GM12878 (cell line): ENCODE measurements at regions not wholly inside any gene's neighbourhood (a gene's known extent, or its start where the extent isn't known, plus 50 kb on each side); places are given as distances from the start of the nearest gene placed in this dataset.

ENCODE experiments used
- ATAC-seq: fragments of 200-7000 bp; cut with Tn5 transposase; 3 replicates; pipeline ENCODE4 v1.9.1; 2020; ENCODE audit warnings: mild to moderate bottlenecking, moderate library complexity
- BruUV-seq: library from RNA; stranded (reverse); fragments of 400-500 nt; replicated peaks from 2 replicates; lab custom pipeline; 2021; lab: Mats Ljungman, UMichigan
- CTCF ChIA-PET: fragments of 300-600 bp; sonication (Branson Sonifier 250); formaldehyde crosslinking; extraction: SDS; loops from one replicate; lab custom pipeline; 2021; ENCODE audit warnings: inconsistent platforms; lab: Yijun Ruan, JAX
- POLR2A ChIA-PET: fragments of 350-600 bp; formaldehyde crosslinking; extraction: SDS; loops from one replicate; lab custom pipeline; 2021; ENCODE audit warnings: inconsistent platforms; lab: Charles Lee
- RAD21 ChIA-PET: fragments of 300-600 bp; sonication (Branson Sonifier 250); formaldehyde crosslinking; loops from one replicate; lab custom pipeline; 2023; ENCODE audit warnings: antibody characterized with exemption; ENCODE audit not compliant: unreplicated experiment; lab: Charles Lee
- SMC1A ChIA-PET: fragments of 300-600 bp; sonication (Branson Sonifier 250); formaldehyde crosslinking; loops from one replicate; lab custom pipeline; 2023; ENCODE audit not compliant: unreplicated experiment, uncharacterized antibody; lab: Charles Lee
- DNase-seq: peaks from one replicate; pipeline ENCODE4 v3.0.0-alpha.2; 2011; ENCODE audit warnings: low read depth, low spot score
- FAIRE-seq: peaks from 3 replicates; lab custom pipeline; 2011; peaks lifted over from hg19 to GRCh38; lab: Jason Lieb, UNC
- H2AFZ ChIP-seq: 2 replicates; pipeline ENCODE4 v1.6.0; 2011; ENCODE audit warnings: low read depth, low read length, control low read depth; ENCODE audit not compliant: control insufficient read depth
- H3K27ac ChIP-seq: 2 replicates; pipeline ENCODE4 v1.5.1; 2011; ENCODE audit warnings: control low read depth; ENCODE audit not compliant: control insufficient read depth, insufficient read depth
- H3K27me3 ChIP-seq, 2 experiments: replicated peaks in 1 of 2; 2 replicates each; pipeline versions ENCODE4 v1.6.0 to v1.6.1; 2011; ENCODE audit warnings: low read length in 1 of 2; ENCODE audit not compliant: control insufficient read depth in 2 of 2, insufficient read depth in 2 of 2
- H3K36me3 ChIP-seq, 2 experiments: 2 replicates each; pipeline ENCODE4 v1.5.1; 2011; ENCODE audit warnings: low read length in 1 of 2; ENCODE audit not compliant: control insufficient read depth in 2 of 2, insufficient read depth in 2 of 2
- H3K4me1 ChIP-seq: 2 replicates; pipeline ENCODE4 v1.6.1; 2011; ENCODE audit warnings: mild to moderate bottlenecking, low read length, moderate library complexity, mixed read lengths; ENCODE audit not compliant: control insufficient read depth, insufficient read depth
- H3K4me2 ChIP-seq: 2 replicates; pipeline ENCODE4 v1.6.0; 2011; ENCODE audit warnings: control low read depth; ENCODE audit not compliant: control insufficient read depth, insufficient read depth
- H3K4me3 ChIP-seq: fragments of 200-600 bp; sonication (generic); 2 replicates; pipeline ENCODE4 v1.5.1; 2016
- H3K79me2 ChIP-seq: 2 replicates; pipeline ENCODE4 v1.6.0; 2011; ENCODE audit warnings: low read length; ENCODE audit not compliant: control insufficient read depth, insufficient read depth
- H3K9ac ChIP-seq: 2 replicates; pipeline ENCODE4 v1.8.0; 2011; ENCODE audit warnings: low read length, control low read depth, mixed read lengths; ENCODE audit not compliant: control insufficient read depth, insufficient read depth
- H3K9me3 ChIP-seq: replicated peaks from 3 replicates; pipeline ENCODE4 v1.5.1; 2011; ENCODE audit warnings: mild to moderate bottlenecking, low read length; ENCODE audit not compliant: control insufficient read depth, insufficient read depth
- H4K20me1 ChIP-seq: 2 replicates; pipeline ENCODE4 v1.6.0; 2011; ENCODE audit not compliant: control insufficient read depth, insufficient read depth
- CREB1 ChIP-seq: IDR thresholded peaks from 2 replicates; pipeline ENCODE4 v1.6.1; 2012; ENCODE audit warnings: low read depth, mild to moderate bottlenecking, inconsistent platforms
- FOXM1 ChIP-seq: IDR thresholded peaks from 2 replicates; pipeline ENCODE4 v1.6.1; 2012; ENCODE audit warnings: low read depth, mild to moderate bottlenecking, inconsistent platforms, low read length, moderate library complexity
- KLF5 ChIP-seq: fragments of 450-650 bp; IDR thresholded peaks from 2 replicates; pipeline ENCODE4 v1.6.1; 2014; ENCODE audit warnings: mild to moderate bottlenecking; ENCODE audit not compliant: partially characterized antibody
- MEF2A ChIP-seq: IDR thresholded peaks from 2 replicates; pipeline ENCODE4 v1.6.1; 2011; ENCODE audit warnings: low read depth, mild to moderate bottlenecking, low read length, moderate library complexity; ENCODE audit not compliant: insufficient read depth
- MXI1 ChIP-seq: fragments of 150-350 bp; IDR thresholded peaks from 2 replicates; pipeline ENCODE4 v1.6.1; 2011; ENCODE audit warnings: low read depth, mild to moderate bottlenecking, inconsistent platforms, low read length, improper control_type of control experiment
- POLR2A ChIP-seq: IDR thresholded peaks from 2 replicates; pipeline ENCODE4 v1.6.1; 2011; ENCODE audit warnings: low read depth, mild to moderate bottlenecking, low read length
- RFX5 ChIP-seq: IDR thresholded peaks from 2 replicates; pipeline ENCODE4 v1.6.1; 2011; ENCODE audit warnings: low read depth, low read length, improper control_type of control experiment
- SMC3 ChIP-seq: IDR thresholded peaks from 2 replicates; pipeline ENCODE4 v1.6.1; 2011; ENCODE audit warnings: low read length, improper control_type of control experiment, borderline replicate concordance
- SUPT20H ChIP-seq: IDR thresholded peaks from 2 replicates; pipeline ENCODE4 v1.6.1; 2011; ENCODE audit warnings: low read depth, mild to moderate bottlenecking, low read length, moderate library complexity, borderline replicate concordance; ENCODE audit not compliant: control insufficient read depth
- YBX1 ChIP-seq: fragments of 450-650 bp; IDR thresholded peaks from 2 replicates; pipeline ENCODE4 v1.6.1; 2016; ENCODE audit warnings: antibody characterized with exemption
- ZBED1 ChIP-seq: IDR thresholded peaks from 2 replicates; pipeline ENCODE4 v1.6.1; 2016; ENCODE audit warnings: borderline replicate concordance
- ZNF207 ChIP-seq: fragments of 450-650 bp; IDR thresholded peaks from 2 replicates; pipeline ENCODE4 v1.6.1; 2014; ENCODE audit warnings: antibody characterized with exemption, mild to moderate bottlenecking, borderline replicate concordance
- ZNF217 ChIP-seq: fragments of 450-650 bp; IDR thresholded peaks from 2 replicates; pipeline ENCODE4 v1.6.1; 2017; ENCODE audit warnings: antibody characterized with exemption, mild to moderate bottlenecking
- WGBS: methylation state at CpG from one replicate; pipeline ENCODE4 v1.1.6; 2016; ENCODE audit warnings: low lambda C conversion rate; ENCODE audit not compliant: insufficient replicate concordance, insufficient coverage; ENCODE audit errors: missing lambda C conversion rate; 5-methylcytosine and 5-hydroxymethylcytosine counted together
- in situ Hi-C: fragments of 300-500 bp; cut with MboI; formaldehyde crosslinking; loops from 9 replicates; pipeline ENCODE4 v1.14.3; 2018; ENCODE audit warnings: mixed read lengths
- intact Hi-C: fragments of 100-400 bp; cut with micrococcal nuclease; formaldehyde crosslinking; loops from one replicate; pipeline ENCODE4 v1.14.2; 2022; ENCODE audit not compliant: unreplicated experiment
- TF ChIP-seq, protein P1 (sequence below): fragments of 450-650 bp; IDR thresholded peaks from 2 replicates; pipeline ENCODE4 v1.6.1; 2016; ENCODE audit warnings: mild to moderate bottlenecking
- TF ChIP-seq, protein P2 (sequence below): IDR thresholded peaks from 2 replicates; pipeline ENCODE4 v1.6.1; 2011; ENCODE audit warnings: borderline replicate concordance, low read depth, mild to moderate bottlenecking, moderate library complexity, mixed read lengths, low read length; ENCODE audit not compliant: insufficient read depth; ENCODE audit errors: extremely low read length

DNA sequence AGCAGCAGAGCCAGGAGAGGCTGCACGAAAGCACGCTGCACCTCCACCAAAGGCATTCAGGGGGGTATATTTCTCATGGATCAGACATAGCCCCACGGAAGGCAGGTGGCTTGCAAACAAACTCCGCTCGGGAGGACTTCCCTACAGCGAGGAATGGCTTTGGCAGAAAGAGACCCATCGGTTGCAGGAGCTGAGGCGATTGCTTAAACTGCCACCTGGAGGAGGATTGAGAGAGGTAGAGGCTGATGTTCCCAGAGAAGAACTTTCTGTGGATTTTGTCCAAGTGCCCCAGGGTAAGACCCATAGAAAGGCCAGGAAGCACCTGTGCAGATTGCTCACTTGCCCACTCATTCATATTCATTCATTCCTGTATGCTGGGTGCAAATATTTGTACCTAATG lies 89.1 kb downstream of the NEUROD6 start:
- FAIRE-seq (no peak), DNase-seq (no peak), ATAC-seq (no peak)
- TF ChIP-seq SMC3 (no peak), FOXM1 (no peak), YBX1 (no peak), RFX5 (no peak), ZNF217 (no peak), SUPT20H (no peak), MEF2A (no peak), MXI1 (no peak), ZNF207 (no peak), KLF5 (no peak), POLR2A (no peak), ZBED1 (no peak), CREB1 (no peak)
- TF ChIP-seq, protein P1, sequence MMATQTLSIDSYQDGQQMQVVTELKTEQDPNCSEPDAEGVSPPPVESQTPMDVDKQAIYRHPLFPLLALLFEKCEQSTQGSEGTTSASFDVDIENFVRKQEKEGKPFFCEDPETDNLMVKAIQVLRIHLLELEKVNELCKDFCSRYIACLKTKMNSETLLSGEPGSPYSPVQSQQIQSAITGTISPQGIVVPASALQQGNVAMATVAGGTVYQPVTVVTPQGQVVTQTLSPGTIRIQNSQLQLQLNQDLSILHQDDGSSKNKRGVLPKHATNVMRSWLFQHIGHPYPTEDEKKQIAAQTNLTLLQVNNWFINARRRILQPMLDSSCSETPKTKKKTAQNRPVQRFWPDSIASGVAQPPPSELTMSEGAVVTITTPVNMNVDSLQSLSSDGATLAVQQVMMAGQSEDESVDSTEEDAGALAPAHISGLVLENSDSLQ, result no peak
- TF ChIP-seq, protein P2, sequence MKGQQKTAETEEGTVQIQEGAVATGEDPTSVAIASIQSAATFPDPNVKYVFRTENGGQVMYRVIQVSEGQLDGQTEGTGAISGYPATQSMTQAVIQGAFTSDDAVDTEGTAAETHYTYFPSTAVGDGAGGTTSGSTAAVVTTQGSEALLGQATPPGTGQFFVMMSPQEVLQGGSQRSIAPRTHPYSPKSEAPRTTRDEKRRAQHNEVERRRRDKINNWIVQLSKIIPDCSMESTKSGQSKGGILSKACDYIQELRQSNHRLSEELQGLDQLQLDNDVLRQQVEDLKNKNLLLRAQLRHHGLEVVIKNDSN, result no peak
- Histone ChIP-seq H3K36me3 (no peaks in the 10 kb centered on the region), H3K79me2 (no peaks in the 10 kb centered on the region), H3K27me3 (no peaks in the 10 kb centered on the region), H3K9me3 (no peaks in the 10 kb centered on the region), H3K4me3 (no peak overlapping the region), H3K4me2 (no peak overlapping the region), H3K9ac (no peak overlapping the region), H3K4me1 (no peaks in the 10 kb centered on the region), H4K20me1 (no peaks in the 10 kb centered on the region), H3K27ac (no peak overlapping the region), H2AFZ (no peak overlapping the region)
- ChIA-PET POLR2A (no interaction called here), CTCF (no interaction called here), SMC1A (no interaction called here), RAD21 (no interaction called here)
- 44% methylated on average over 8 of the region's 8 CpGs for WGBS
- no TSS peak for BruUV-seq
- in situ Hi-C loops (no loop called here), intact Hi-C loops (no loop called here)
